ENCODE measurements at regions not wholly inside any gene's neighbourhood (a gene's known extent, or its start where the extent isn't known, plus 50 kb on each side); places are given as distances from the start of the nearest gene placed in this dataset.
"Not testable (repeated sequence)": the region's sequence is repeated elsewhere in the genome, so short reads cannot be mapped to it uniquely, and the experiment has no call there.

DNA sequence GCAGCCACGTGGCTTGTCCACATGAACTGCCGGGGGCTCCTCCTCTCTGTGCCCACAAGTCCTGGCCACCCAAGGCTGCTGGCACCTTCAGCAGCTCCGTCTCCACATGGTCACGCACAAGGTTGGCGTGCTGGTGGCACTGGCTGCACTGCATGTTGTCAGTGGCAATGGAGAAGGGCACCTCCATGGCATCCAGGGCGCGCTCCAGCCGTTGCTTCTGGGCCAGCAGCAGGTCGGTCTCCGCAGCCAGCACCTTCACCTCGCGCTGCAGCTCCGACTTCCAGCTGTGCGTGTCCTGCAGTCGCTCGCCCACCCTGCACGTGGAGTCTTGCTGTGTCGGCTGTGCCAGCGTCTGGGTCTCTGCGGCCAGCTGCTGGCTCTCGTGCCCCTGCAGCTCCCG is 1448.4 kb upstream of the TPTE start:
- intact Hi-C loops (cut with micrococcal nuclease); H3K18ac ChIP-seq (ENCODE audit: low read depth, low read length); CTCF ChIA-PET; dilution Hi-C loops (cut with HindIII; ENCODE audit: low sequenced_read_pairs, unreplicated experiment); H3K56ac ChIP-seq (ENCODE audit: extremely low read depth, insufficient read depth, low read length); DNase-seq; H3K9me1 ChIP-seq (ENCODE audit: insufficient read depth, low read length); H3K4ac ChIP-seq (ENCODE audit: low read depth, low read length); H3K4me3 ChIP-seq (ENCODE audit: insufficient read depth, low read depth, low read length); H2BK15ac ChIP-seq (ENCODE audit: low read depth, low read length); H2AK5ac ChIP-seq (ENCODE audit: low read depth, low read length); H3K27ac ChIP-seq (ENCODE audit: insufficient read depth, low read length); in situ Hi-C loops (cut with MboI; ENCODE audit: low sequenced_read_pairs); POLR2A ChIA-PET (ENCODE audit: unreplicated experiment); H3K23ac ChIP-seq (ENCODE audit: low read depth, low read length); H3K27me3 ChIP-seq (ENCODE audit: control insufficient read depth, insufficient read depth, low read length); H3K36me3 ChIP-seq (ENCODE audit: control insufficient read depth, insufficient read depth, low read length); H4K91ac ChIP-seq (ENCODE audit: insufficient read depth, low read depth, low read length); H3K9me3 ChIP-seq (ENCODE audit: control insufficient read depth, insufficient read depth, low read length); H4K8ac ChIP-seq (ENCODE audit: low read depth in 2 of 2, low read length in 2 of 2); H3K79me1 ChIP-seq (ENCODE audit: low read depth in 1 of 2, low read length in 2 of 2); H3K14ac ChIP-seq (replicated peaks; ENCODE audit: low read depth, low read length); H3K4me1 ChIP-seq (ENCODE audit: control insufficient read depth, insufficient read depth, low read length); H2AK9ac ChIP-seq (replicated peaks; ENCODE audit: low read depth, low read length, poor library complexity); H3K9ac ChIP-seq (ENCODE audit: low read depth, low read length); H2AFZ ChIP-seq (replicated peaks; ENCODE audit: low read length, poor library complexity); H2BK20ac ChIP-seq (ENCODE audit: low read depth, low read length); BruUV-seq (replicated peaks); H2BK5ac ChIP-seq (ENCODE audit: low read depth, low read length, poor library complexity, severe bottlenecking); H2BK120ac ChIP-seq (ENCODE audit: low read depth, low read length); ATAC-seq (ENCODE audit: low read depth); H3K4me2 ChIP-seq (ENCODE audit: low read depth, low read length); H4K20me1 ChIP-seq (ENCODE audit: insufficient read depth, low read length); H4K5ac ChIP-seq (ENCODE audit: low read depth, low read length): not testable (repeated sequence)
- whole genome bisulfite sequencing, 2 experiments (ENCODE audit: extremely low coverage in 2 of 2, insufficient read length in 1 of 2): 57% methylated on average over 3 of the region's 22 CpGs; no CpG with 5 or more reads in 1 of the 2 experiments

DNA sequence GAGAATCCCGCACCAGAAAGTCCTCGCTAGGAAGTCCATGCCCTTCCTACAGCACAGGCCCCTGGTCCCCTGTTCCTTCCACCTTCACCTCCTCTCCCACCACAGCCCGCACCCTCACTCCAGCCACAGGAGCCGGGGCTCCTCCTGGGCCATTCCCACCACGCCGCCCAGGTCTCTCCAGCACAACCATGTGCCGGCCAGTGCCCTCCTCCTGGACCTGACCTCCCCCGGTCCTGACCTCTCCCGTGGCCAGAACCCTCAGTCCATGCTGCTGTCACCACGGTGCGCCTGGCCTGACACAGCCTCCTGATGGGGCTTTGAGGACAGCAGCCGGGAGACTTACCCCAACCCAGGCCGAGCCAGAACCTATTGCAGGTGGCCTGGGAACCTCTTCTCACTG is 1446.6 kb upstream of the TPTE start:
- H3K9me3 ChIP-seq (ENCODE audit: control insufficient read depth, insufficient read depth, low read length); ATAC-seq (ENCODE audit: low read depth); H3K4ac ChIP-seq (ENCODE audit: low read depth, low read length); H4K91ac ChIP-seq (ENCODE audit: insufficient read depth, low read depth, low read length); H3K9ac ChIP-seq (ENCODE audit: low read depth, low read length); POLR2A ChIA-PET (ENCODE audit: unreplicated experiment); H3K27ac ChIP-seq (ENCODE audit: insufficient read depth, low read length); H2BK5ac ChIP-seq (ENCODE audit: low read depth, low read length, poor library complexity, severe bottlenecking); H2BK120ac ChIP-seq (ENCODE audit: low read depth, low read length); H3K4me1 ChIP-seq (ENCODE audit: control insufficient read depth, insufficient read depth, low read length); H2AFZ ChIP-seq (replicated peaks; ENCODE audit: low read length, poor library complexity); H4K8ac ChIP-seq (ENCODE audit: low read depth in 2 of 2, low read length in 2 of 2); H2AK9ac ChIP-seq (replicated peaks; ENCODE audit: low read depth, low read length, poor library complexity); BruUV-seq (replicated peaks); H2AK5ac ChIP-seq (ENCODE audit: low read depth, low read length); H3K9me1 ChIP-seq (ENCODE audit: insufficient read depth, low read length); H3K18ac ChIP-seq (ENCODE audit: low read depth, low read length); H3K56ac ChIP-seq (ENCODE audit: extremely low read depth, insufficient read depth, low read length); H2BK20ac ChIP-seq (ENCODE audit: low read depth, low read length); in situ Hi-C loops (cut with MboI; ENCODE audit: low sequenced_read_pairs); H4K5ac ChIP-seq (ENCODE audit: low read depth, low read length); H2BK15ac ChIP-seq (ENCODE audit: low read depth, low read length); H3K79me1 ChIP-seq (ENCODE audit: low read depth in 1 of 2, low read length in 2 of 2); H3K36me3 ChIP-seq (ENCODE audit: control insufficient read depth, insufficient read depth, low read length); intact Hi-C loops (cut with micrococcal nuclease); H3K27me3 ChIP-seq (ENCODE audit: control insufficient read depth, insufficient read depth, low read length); H3K4me2 ChIP-seq (ENCODE audit: low read depth, low read length); H3K4me3 ChIP-seq (ENCODE audit: insufficient read depth, low read depth, low read length); H4K20me1 ChIP-seq (ENCODE audit: insufficient read depth, low read length); DNase-seq; H3K23ac ChIP-seq (ENCODE audit: low read depth, low read length); H3K14ac ChIP-seq (replicated peaks; ENCODE audit: low read depth, low read length); CTCF ChIA-PET; dilution Hi-C loops (cut with HindIII; ENCODE audit: low sequenced_read_pairs, unreplicated experiment): not testable (repeated sequence)
- WGBS, 2 experiments (ENCODE audit: extremely low coverage in 2 of 2, insufficient read length in 1 of 2): no CpG with 5 or more reads among the region's 13 CpGs
